HepG2 (cell line): ENCODE measurements at regions not wholly inside any gene's neighbourhood (a gene's known extent, or its start where the extent isn't known, plus 50 kb on each side); places are given as distances from the start of the nearest gene placed in this dataset.

ENCODE experiments used
- FOSL2 ChIP-seq: sonication (generic); formaldehyde crosslinking; IDR thresholded peaks from 2 replicates; pipeline ENCODE4 v1.4.0; 2020; ENCODE audit warnings: missing genetic modification reagents
- FOXK1 ChIP-seq: sonication (generic); formaldehyde crosslinking; IDR thresholded peaks from 2 replicates; pipeline ENCODE4 v1.4.0; 2020; ENCODE audit warnings: low read depth, missing genetic modification reagents, borderline replicate concordance

GRCh38 chr16:76668207-76668725 is 391.1 kb downstream of the CNTNAP4 start:
- TF ChIP-seq FOXK1 (CRISPR knock-in tag) (no peak), FOSL2 (no peak)
